Upper lobe of right lung (tissue), 1 donor: ENCODE measurements at regions not wholly inside any gene's neighbourhood (a gene's known extent, or its start where the extent isn't known, plus 50 kb on each side); places are given as distances from the start of the nearest gene placed in this dataset.
A peak's percentile ranks its signal among the peaks of the same experiment; 100 is the strongest.
"Not testable (repeated sequence)": the region's sequence is repeated elsewhere in the genome, so short reads cannot be mapped to it uniquely, and the experiment has no call there.

Experiments used
- ATAC-seq: fragments of 200-7000 bp; cut with Tn5 transposase; one replicate; pipeline ENCODE4 v1.9.1; 2020; ENCODE audit warnings: mild to moderate bottlenecking, moderate library complexity
- DNase-seq: peaks from one replicate; pipeline ENCODE4 v3.0.0-alpha.2; 2020
- H3K27ac ChIP-seq: fragments of 200-600 bp; one replicate; pipeline ENCODE4 v1.8.0; 2022
- H3K27me3 ChIP-seq: fragments of 200-600 bp; one replicate; pipeline ENCODE4 v1.8.0; 2022; ENCODE audit warnings: mild to moderate bottlenecking
- H3K36me3 ChIP-seq: fragments of 200-600 bp; one replicate; pipeline ENCODE4 v1.8.0; 2022
- H3K4me1 ChIP-seq: fragments of 200-600 bp; one replicate; pipeline ENCODE4 v1.8.0; 2022
- H3K4me3 ChIP-seq: fragments of 200-600 bp; one replicate; pipeline ENCODE4 v1.8.0; 2022; ENCODE audit warnings: mild to moderate bottlenecking
- H3K9me3 ChIP-seq: fragments of 200-600 bp; one replicate; pipeline ENCODE4 v1.8.0; 2022
- CTCF ChIP-seq: fragments of 200-600 bp; IDR thresholded peaks from one replicate; pipeline ENCODE4 v1.8.0; 2022; ENCODE audit warnings: antibody characterized with exemption
- intact Hi-C: fragments of 100-400 bp; cut with DNase I; formaldehyde crosslinking; loops from one replicate; pipeline ENCODE4 v1.11.0; 2022
- donor health status: DM: no; HTN: yes; CAD: no; lungs with severe emphysema.

GRCh38 chr10:4151466-4151865 is 366.5 kb upstream of the KLF6 start:
- peak; percentile 46 for ATAC-seq
- no peak for DNase-seq
- H3K27ac ChIP-seq, result no peak overlapping the region
- no peaks in the 10 kb centered on the region for H3K4me1 ChIP-seq
- no peak overlapping the region for H3K4me3 ChIP-seq
- H3K27me3 ChIP-seq, result no peaks in the 10 kb centered on the region
- TF ChIP-seq CTCF, result no peak
- no peaks in the 10 kb centered on the region for H3K36me3 ChIP-seq
- intact Hi-C loops, result no loop called here
- H3K9me3 ChIP-seq, result no peaks in the 10 kb centered on the region

GRCh38 chr10:4150676-4151075 is 365.7 kb upstream of the KLF6 start:
- H3K36me3 ChIP-seq, result no peaks in the 10 kb centered on the region
- H3K27me3 ChIP-seq, result no peaks in the 10 kb centered on the region
- no peak overlapping the region for H3K4me3 ChIP-seq
- H3K4me1 ChIP-seq, result no peaks in the 10 kb centered on the region
- TF ChIP-seq CTCF, result no peak
- no peak overlapping the region for H3K27ac ChIP-seq
- H3K9me3 ChIP-seq, result no peaks in the 10 kb centered on the region
- DNase-seq, result no peak
- ATAC-seq, result no peak
- intact Hi-C loops, result no loop called here

- H3K36me3 ChIP-seq, H3K4me1 ChIP-seq, H3K4me3 ChIP-seq, ATAC-seq, intact Hi-C loops, H3K27me3 ChIP-seq, H3K27ac ChIP-seq, H3K9me3 ChIP-seq, DNase-seq: not testable (repeated sequence)
These were observed 364.5 kb upstream of the KLF6 start for GRCh38 chr10:4149460-4149859.

GRCh38 chr10:4147245-4147644 is 362.2 kb upstream of the KLF6 start:
- TF ChIP-seq CTCF, result no peak
- ATAC-seq (no peak), DNase-seq (no peak)
- Histone ChIP-seq H3K9me3 (no peaks in the 10 kb centered on the region), H3K4me3 (no peak overlapping the region), H3K27me3 (no peaks in the 10 kb centered on the region), H3K27ac (no peak overlapping the region), H3K36me3 (no peaks in the 10 kb centered on the region), H3K4me1 (no peaks in the 10 kb centered on the region)
- intact Hi-C loops, result no loop called here

- Histone ChIP-seq H3K9me3 (no peaks in the 10 kb centered on the region), H3K36me3 (no peaks in the 10 kb centered on the region), H3K27ac (no peak overlapping the region), H3K4me3 (no peak overlapping the region), H3K27me3 (no peaks in the 10 kb centered on the region), H3K4me1 (no peaks in the 10 kb centered on the region)
- DNase-seq, result no peak
- intact Hi-C loops, result no loop called here
- no peak for TF ChIP-seq CTCF
- ATAC-seq, result no peak
These were observed 359.8 kb upstream of the KLF6 start for GRCh38 chr10:4144817-4145216.

- Histone ChIP-seq H3K27me3 (no peaks in the 10 kb centered on the region), H3K27ac (no peak overlapping the region), H3K4me1 (no peaks in the 10 kb centered on the region), H3K9me3 (no peaks in the 10 kb centered on the region), H3K36me3 (no peaks in the 10 kb centered on the region), H3K4me3 (no peak overlapping the region)
- ATAC-seq (peak; percentile 28), DNase-seq (no peak)
- TF ChIP-seq CTCF, result no peak
- intact Hi-C loops, result no loop called here
These were observed 356.5 kb upstream of the KLF6 start for GRCh38 chr10:4141471-4141870.
